ENCODE measurements at regions not wholly inside any gene's neighbourhood (a gene's known extent, or its start where the extent isn't known, plus 50 kb on each side); places are given as distances from the start of the nearest gene placed in this dataset.

DNA sequence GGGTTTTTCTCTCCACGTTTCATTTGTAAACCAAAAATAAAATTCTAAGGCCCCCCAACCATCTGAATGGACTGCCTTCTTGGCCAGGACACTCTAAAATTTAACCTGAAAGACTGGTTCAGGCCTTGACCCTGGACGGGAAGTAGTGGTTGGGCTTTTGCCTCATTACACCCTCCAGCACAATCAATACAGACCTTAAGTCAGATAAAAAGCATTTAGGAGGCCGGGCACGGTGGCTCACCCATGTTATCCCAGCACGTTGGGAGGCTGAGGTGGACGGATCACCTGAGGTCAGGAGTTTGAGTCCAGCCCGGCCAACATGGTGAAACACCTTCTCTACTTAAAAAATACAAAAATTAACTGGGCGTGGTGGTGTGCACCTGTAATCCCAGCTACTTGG, 91.6 kb upstream of the PPP1R26 start:
- Histone ChIP-seq H3K4me3 (replicated peaks; ENCODE audit: insufficient read depth, low read length) (no peak overlapping the region), H3K27me3 (ENCODE audit: insufficient read depth, poor library complexity, severe bottlenecking) (no peaks in the 10 kb centered on the region), H3K27ac (replicated peaks) (no peak overlapping the region)
- TF ChIP-seq, protein P1, sequence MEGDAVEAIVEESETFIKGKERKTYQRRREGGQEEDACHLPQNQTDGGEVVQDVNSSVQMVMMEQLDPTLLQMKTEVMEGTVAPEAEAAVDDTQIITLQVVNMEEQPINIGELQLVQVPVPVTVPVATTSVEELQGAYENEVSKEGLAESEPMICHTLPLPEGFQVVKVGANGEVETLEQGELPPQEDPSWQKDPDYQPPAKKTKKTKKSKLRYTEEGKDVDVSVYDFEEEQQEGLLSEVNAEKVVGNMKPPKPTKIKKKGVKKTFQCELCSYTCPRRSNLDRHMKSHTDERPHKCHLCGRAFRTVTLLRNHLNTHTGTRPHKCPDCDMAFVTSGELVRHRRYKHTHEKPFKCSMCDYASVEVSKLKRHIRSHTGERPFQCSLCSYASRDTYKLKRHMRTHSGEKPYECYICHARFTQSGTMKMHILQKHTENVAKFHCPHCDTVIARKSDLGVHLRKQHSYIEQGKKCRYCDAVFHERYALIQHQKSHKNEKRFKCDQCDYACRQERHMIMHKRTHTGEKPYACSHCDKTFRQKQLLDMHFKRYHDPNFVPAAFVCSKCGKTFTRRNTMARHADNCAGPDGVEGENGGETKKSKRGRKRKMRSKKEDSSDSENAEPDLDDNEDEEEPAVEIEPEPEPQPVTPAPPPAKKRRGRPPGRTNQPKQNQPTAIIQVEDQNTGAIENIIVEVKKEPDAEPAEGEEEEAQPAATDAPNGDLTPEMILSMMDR (IDR thresholded peaks at IDR 0.05; ENCODE audit: insufficient read depth, low read length), result no peak
- TF ChIP-seq SPI1 (IDR thresholded peaks at IDR 0.05; ENCODE audit: borderline replicate concordance, low read depth), result no peak
- TF ChIP-seq, protein P2, sequence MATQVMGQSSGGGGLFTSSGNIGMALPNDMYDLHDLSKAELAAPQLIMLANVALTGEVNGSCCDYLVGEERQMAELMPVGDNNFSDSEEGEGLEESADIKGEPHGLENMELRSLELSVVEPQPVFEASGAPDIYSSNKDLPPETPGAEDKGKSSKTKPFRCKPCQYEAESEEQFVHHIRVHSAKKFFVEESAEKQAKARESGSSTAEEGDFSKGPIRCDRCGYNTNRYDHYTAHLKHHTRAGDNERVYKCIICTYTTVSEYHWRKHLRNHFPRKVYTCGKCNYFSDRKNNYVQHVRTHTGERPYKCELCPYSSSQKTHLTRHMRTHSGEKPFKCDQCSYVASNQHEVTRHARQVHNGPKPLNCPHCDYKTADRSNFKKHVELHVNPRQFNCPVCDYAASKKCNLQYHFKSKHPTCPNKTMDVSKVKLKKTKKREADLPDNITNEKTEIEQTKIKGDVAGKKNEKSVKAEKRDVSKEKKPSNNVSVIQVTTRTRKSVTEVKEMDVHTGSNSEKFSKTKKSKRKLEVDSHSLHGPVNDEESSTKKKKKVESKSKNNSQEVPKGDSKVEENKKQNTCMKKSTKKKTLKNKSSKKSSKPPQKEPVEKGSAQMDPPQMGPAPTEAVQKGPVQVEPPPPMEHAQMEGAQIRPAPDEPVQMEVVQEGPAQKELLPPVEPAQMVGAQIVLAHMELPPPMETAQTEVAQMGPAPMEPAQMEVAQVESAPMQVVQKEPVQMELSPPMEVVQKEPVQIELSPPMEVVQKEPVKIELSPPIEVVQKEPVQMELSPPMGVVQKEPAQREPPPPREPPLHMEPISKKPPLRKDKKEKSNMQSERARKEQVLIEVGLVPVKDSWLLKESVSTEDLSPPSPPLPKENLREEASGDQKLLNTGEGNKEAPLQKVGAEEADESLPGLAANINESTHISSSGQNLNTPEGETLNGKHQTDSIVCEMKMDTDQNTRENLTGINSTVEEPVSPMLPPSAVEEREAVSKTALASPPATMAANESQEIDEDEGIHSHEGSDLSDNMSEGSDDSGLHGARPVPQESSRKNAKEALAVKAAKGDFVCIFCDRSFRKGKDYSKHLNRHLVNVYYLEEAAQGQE (IDR thresholded peaks at IDR 0.05; ENCODE audit: insufficient replicate concordance, low read depth), result no peak
- TF ChIP-seq POLR2AphosphoS5 (IDR thresholded peaks at IDR 0.05; ENCODE audit: low read depth), result no peak
- DNase-seq (ENCODE audit: low read depth in 1 of 2, low spot score in 1 of 2), result no peak

DNA sequence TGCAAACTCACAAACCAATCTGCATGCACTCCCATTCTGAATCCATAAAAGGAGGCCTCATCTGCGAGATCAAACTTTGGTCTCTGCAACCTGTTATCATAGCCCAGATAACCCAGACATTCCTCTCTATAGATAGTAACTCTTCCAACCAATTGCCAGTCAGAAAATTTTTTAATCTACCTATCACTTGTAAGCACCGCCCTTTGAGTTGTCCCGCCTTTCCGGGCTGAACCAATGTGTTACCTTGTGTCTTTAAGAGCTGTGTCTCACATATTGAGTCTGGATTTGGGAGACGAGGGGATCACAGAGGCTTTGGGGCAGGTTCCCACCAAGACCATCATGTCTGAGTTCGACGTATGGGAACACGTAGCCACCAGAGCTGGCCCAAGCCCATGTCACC, 91.1 kb upstream of the PPP1R26 start:
- no peak for DNase-seq (ENCODE audit: low read depth in 1 of 2, low spot score in 1 of 2)
- Histone ChIP-seq H3K27ac (replicated peaks) (no peak overlapping the region), H3K27me3 (ENCODE audit: insufficient read depth, poor library complexity, severe bottlenecking) (no peaks in the 10 kb centered on the region), H3K4me3 (replicated peaks; ENCODE audit: insufficient read depth, low read length) (no peak overlapping the region)
- TF ChIP-seq GABPA (IDR thresholded peaks at IDR 0.05; ENCODE audit: low read depth) (no peak), POLR2AphosphoS5 (IDR thresholded peaks at IDR 0.05; ENCODE audit: low read depth) (no peak), SPI1 (IDR thresholded peaks at IDR 0.05; ENCODE audit: borderline replicate concordance, low read depth) (no peak)
- TF ChIP-seq, protein P2 (IDR thresholded peaks at IDR 0.05; ENCODE audit: insufficient replicate concordance, low read depth), result no peak
- TF ChIP-seq, protein P1 (IDR thresholded peaks at IDR 0.05; ENCODE audit: insufficient read depth, low read length), result no peak

DNA sequence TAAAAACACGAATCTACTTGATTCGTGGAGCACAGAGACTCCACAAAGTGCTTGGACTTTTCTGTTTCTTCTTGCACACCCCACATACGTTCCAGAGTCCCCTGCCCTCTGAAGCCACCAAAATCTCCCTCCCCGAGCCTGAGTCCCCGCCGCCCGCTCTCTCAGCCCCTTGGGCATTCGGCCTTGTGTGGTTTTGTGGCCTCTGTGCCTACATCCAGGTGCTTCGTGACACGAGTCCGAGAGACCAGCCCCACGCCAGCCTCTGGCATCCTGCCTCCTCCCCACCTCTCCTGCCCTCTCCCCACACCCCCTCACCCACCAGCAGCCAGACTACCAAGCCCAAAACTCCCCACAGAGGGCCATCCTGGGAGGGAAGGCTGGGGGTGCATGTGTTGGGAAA, 87.8 kb upstream of the PPP1R26 start:
- Histone ChIP-seq H3K4me3 (replicated peaks; ENCODE audit: insufficient read depth, low read length) (no peak overlapping the region), H3K27me3 (ENCODE audit: insufficient read depth, poor library complexity, severe bottlenecking) (no peaks in the 10 kb centered on the region)

More for the DNA sequence above, 87.8 kb upstream of the PPP1R26 start:
- no peak overlapping the region for H3K27ac ChIP-seq (replicated peaks)
- no peak for TF ChIP-seq SPI1 (IDR thresholded peaks at IDR 0.05; ENCODE audit: borderline replicate concordance, low read depth)
- TF ChIP-seq, protein P1 (IDR thresholded peaks at IDR 0.05; ENCODE audit: insufficient read depth, low read length), result no peak
- TF ChIP-seq, protein P2 (IDR thresholded peaks at IDR 0.05; ENCODE audit: insufficient replicate concordance, low read depth), result no peak
- no peak for TF ChIP-seq GABPA (IDR thresholded peaks at IDR 0.05; ENCODE audit: low read depth)
- no peak for TF ChIP-seq POLR2AphosphoS5 (IDR thresholded peaks at IDR 0.05; ENCODE audit: low read depth)
- no peak for DNase-seq (ENCODE audit: low read depth in 1 of 2, low spot score in 1 of 2)
